ENCODE measurements at regions not wholly inside any gene's neighbourhood (a gene's known extent, or its start where the extent isn't known, plus 50 kb on each side); places are given as distances from the start of the nearest gene placed in this dataset.

- DNase-seq, result no peak
These were observed 522.0 kb downstream of the PLCL1 start for GRCh38 chr2:198326431-198326830.

DNA sequence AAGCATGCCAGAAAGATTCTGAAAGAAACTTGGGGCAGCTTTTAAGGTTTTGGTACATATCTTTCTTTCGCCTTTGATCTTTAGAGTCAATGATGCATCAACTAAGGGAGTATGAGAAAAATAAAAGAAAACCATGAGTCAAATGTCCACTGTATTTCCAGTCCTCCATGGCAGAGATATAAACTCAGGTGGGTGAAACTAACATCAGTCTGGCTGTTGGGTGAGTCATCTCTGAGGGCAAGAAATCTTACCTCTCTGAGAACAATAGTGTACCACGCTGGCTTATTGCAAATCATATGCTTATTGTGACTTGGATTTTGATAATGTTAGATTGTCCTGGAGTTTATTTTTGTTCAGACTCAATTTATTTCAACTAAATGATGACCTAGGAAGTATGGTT is 521.0 kb downstream of the PLCL1 start:
- no peak for DNase-seq

GRCh38 chr2:198324071-198324470 is 519.7 kb downstream of the PLCL1 start:
- no peak for DNase-seq

DNA sequence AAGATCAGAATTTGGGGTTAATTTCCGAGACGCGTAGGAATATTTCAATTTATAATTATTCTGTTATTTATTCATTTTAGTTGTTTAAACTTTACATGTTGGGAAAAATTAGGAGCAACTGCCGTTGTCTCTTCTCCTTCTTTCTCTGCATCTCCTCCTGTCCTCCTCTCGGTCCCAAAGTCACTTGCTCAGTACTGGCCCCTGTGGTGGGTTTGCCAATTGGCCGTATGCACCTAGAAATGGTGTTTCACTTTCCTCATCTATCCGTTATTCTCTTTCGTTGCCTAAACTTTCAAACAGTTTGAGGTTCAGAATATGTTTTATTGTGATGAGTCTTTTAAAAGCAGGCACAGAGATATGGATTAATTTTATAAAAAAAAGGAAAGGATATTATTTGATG is 517.9 kb downstream of the PLCL1 start:
- no peak for DNase-seq

DNA sequence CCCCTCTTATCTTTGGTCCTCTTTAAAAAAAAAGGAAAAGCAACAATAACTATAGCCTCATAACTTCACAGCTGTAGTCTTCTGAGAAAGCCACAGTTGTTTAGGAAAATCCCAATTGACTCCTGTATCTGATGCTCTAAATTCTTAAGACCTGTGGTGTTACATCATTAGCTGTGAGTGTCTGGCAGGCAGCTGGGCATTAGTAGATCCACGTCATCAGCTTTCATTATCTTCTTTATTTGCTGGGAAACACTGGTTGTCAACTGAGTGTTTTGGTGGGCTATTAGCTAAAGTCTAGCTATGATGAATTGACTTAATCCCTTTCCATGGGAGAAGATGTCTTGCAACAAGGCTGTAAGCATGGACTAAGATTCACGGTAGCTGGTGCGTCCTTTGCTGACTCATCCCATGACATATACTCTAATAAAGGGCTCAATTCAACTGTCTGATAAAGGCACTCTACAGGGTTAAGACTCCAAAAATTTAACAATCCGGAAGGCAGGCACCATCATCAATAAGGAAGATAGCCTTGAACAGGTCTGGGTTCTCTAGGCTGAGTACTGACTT is 517.2 kb downstream of the PLCL1 start:
- DNase-seq, result no peak

GRCh38 chr2:198316852-198317396 is 512.5 kb downstream of the PLCL1 start:
- DNase-seq, result no peak

- no peak for DNase-seq
These were observed 511.6 kb downstream of the PLCL1 start for GRCh38 chr2:198315791-198316630.

GRCh38 chr2:198314559-198315153 is 510.3 kb downstream of the PLCL1 start:
- DNase-seq, result peak; percentile 49

GRCh38 chr2:198312596-198313483 is 508.4 kb downstream of the PLCL1 start:
- no peak for DNase-seq

DNA sequence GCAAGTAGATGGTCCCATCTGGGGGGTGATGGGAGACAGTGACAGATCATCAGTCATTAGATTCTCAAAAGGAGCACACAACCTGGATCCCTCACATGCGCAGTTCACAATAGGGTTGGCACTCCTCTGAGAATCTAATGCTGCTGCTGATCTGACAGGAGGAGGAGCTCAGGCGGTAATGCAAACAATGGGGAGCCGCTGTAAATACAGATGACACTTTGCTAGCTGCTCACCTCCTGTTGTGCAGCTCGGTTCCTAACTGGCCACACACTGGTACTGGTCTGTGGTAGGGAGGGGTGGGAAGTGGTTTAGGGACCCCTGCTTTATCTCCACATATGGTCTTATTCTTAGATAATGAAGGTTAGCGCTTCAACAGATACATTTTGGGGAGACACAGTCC is 506.6 kb downstream of the PLCL1 start:
- DNase-seq, result no peak

- peak; percentile 73 for DNase-seq
These were observed 505.4 kb downstream of the PLCL1 start for GRCh38 chr2:198309673-198310280.

- DNase-seq, result no peak
These were observed 504.7 kb downstream of the PLCL1 start for GRCh38 chr2:198309081-198309480.

GRCh38 chr2:198308368-198308767 is 504.0 kb downstream of the PLCL1 start:
- DNase-seq, result no peak

DNA sequence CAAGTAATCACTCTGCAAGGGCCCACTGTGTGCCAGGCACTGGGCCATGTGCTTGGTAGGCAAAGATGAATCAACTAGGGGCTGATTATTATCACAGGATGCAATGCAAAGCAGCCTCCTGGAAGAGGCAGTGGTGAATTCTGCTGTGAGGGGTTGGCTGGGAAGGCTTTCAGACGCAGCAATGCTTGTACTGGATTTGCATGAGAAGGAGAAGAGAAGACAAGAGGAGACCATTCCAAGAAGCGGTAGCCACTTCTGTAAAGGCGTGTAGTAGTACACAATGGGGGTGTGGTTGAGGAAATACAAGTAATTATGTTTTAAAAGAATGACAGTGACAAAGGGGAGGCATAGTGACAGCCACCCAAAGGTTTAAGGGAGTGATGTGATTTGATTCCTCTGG is 502.7 kb downstream of the PLCL1 start:
- DNase-seq, result no peak

DNA sequence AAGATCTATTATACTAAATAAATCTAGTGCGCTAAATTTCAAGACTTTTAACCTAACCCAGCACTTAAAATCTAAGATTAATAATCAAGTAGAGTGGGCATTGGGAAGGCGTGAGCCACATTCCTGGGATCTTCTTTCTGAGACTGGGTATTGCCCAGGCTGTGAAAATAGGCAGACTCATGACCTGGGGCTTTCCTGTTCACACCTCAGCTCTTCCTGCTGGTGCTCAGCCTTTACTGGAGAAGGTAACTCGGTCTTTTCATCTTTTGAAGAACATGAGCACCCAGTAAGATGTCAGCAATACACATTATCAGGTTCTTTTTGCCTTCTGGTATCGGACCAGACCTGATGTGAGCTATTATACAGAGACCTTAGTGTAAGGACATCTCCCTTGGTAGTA is 500.5 kb downstream of the PLCL1 start:
- DNase-seq, result no peak

DNA sequence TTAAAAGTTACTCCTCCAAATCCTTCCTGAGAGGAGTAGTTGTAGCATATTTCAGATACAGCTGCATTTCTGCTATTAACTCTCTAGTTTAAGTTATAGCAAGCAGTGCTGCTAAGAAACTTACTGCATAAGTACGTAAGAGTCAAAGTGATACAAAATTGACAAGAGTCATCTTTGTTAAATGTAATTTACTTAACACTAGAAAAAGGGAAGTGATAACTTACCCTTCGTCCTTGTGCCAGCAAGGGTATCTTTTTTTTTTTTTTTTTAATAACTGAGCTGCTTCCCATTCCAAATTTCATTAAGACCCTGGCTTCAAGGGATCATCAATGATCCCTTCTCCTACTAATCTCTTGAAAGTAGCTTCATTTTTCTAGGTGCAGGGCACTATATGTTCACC is 493.0 kb downstream of the PLCL1 start:
- no peak for DNase-seq

DNA sequence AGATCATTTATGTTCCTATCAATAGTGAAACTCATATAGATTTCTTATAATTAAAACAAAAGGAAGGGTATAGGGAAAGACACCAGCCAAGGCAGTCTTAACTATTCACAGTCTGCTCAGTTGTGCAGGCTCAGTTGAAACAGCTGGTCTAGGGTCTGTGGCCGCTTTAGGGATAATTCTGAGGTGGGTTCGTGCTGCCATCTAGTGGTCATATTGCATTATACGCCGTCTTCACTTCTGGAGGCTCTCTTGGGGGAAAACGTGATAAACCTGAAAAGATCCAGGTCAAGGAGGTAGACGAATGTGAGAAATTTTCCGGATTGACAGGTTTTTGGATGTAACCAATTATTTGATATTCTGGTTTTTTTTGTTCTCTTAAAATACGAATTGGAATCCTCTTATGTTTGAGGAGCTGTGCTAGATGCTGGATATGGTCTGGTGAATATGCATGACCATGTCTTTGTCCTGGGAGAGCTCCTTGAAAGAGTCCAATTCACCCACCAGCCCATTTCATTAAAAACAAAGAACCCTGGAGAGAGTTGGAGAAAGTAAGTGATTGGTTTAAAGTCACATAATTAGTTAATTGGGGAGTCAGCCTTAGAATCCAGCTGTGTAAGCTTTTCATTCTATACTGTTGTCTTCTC is 492.4 kb downstream of the PLCL1 start:
- DNase-seq, result peak; percentile 84

DNA sequence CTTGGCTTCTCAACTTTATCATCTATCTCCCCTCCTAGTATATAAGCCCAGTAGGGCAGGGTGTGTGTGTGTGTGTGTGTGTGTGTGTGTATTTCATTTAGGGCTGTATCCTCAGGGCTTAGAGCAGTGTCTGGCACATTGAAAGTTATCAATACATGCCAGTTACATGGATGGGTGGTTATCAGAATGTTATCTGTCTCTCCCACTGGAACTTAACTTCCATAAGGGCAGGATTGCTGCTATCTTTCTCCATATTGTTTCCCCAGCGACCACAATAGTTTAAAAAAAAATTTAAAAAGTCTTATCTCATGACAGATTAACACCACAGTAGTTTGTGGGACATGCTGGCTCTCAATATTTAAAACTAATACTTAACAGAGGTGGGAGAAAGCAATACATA is 488.9 kb downstream of the PLCL1 start:
- DNase-seq, result no peak

DNA sequence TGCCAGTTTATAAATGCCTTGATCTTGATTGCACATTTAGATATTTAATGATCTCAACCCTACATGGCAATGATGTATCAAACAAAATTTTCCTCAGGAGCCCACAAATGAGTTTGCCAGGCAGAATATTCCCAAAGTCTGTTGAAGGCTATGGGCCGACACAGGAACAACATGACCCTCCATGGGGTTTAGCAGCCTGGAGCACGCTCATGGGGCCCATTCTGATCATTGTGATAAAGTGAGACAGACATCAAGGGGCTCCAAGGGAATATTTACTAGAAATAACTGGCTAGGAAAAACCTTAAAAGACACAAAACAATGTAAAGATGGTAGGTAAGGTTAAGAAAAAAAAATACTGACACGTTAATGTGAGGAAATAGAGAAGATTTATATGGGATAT is 485.4 kb downstream of the PLCL1 start:
- no peak for DNase-seq

- no peak for DNase-seq
These were observed 483.3 kb downstream of the PLCL1 start for GRCh38 chr2:198287706-198288105.

DNA sequence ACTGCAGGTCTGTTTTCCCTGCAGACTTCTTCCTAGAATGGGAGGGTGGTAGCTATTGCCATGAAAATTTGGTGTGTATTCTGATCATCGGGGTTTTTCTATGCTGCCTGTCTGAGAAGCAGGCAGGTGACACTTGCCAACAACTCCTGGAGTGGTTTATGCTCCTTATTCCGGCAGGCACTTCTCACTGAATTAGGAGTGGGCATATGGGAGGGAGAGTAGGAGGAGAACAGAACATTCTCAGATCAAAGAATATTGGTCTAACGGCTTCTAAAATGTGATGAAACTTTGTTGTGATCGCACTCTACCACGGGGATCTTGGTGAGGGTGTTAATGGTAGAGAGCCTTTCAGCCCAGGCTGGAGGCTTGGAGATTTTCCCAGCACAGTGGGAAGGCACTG is 480.8 kb downstream of the PLCL1 start:
- no peak for DNase-seq

- DNase-seq, result no peak
These were observed 478.8 kb downstream of the PLCL1 start for GRCh38 chr2:198283146-198283545.

Measured in retina (tissue), 1 donor.